Inferior parietal cortex (tissue), 1 donor: ENCODE measurements at regions not wholly inside any gene's neighbourhood (a gene's known extent, or its start where the extent isn't known, plus 50 kb on each side); places are given as distances from the start of the nearest gene placed in this dataset.
"Not testable (repeated sequence)": the region's sequence is repeated elsewhere in the genome, so short reads cannot be mapped to it uniquely, and the experiment has no call there.

Source experiments
- DNase-seq: peaks from one replicate; pipeline ENCODE4 v3.0.0-alpha.2; 2016; ENCODE audit errors: extremely low spot score

DNA sequence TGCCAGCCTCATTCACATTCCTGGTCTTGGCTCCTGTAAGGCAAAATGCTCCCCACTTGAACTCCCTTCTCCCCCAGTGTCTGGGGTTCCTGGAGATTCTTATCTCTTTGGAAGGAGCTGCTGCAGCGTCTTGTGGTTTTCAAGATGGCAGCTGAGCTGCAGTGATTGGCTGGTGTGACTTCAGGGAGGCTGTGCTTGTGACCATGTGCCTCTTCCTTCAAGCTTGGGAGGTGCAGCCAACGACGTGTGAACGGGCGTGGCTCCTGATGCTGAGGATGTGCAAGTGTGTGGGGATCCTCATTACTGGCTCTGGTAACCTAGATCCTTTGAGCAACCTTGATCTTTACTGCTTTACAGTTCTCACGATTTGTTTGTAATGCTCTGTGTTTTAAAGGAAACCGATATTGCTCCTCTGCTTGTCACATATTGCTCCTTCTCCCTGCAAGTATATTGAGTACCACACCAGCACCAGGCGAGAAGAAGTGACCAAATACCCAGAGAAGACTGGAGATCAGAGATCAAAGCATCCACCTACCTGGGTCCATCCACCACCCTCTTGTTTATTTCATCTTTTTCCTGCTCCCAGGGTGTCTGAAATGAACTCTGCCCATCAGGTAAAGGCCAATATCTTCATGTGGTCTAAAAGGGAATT, 208.5 kb downstream of the FGF9 start:
- DNase-seq = no peak

DNA sequence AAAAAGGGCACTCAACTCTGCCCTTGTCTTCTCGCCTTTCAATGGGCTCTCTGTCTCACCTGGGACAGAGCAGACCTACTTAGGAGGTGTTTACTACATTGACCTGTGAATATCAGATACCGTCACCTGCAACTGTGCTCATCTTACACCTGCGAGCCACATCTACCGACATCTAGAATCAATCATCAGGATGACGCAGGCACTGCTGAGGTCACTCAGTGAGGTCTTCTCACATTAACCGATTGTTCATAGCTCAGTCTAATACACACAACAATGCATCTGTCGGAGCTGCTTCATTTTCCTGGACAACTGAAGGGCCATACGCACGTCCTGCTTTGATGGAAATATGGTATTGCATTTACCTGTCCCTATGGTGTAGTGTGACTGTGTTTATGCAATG, 211.9 kb downstream of the FGF9 start:
- DNase-seq = no peak

DNA sequence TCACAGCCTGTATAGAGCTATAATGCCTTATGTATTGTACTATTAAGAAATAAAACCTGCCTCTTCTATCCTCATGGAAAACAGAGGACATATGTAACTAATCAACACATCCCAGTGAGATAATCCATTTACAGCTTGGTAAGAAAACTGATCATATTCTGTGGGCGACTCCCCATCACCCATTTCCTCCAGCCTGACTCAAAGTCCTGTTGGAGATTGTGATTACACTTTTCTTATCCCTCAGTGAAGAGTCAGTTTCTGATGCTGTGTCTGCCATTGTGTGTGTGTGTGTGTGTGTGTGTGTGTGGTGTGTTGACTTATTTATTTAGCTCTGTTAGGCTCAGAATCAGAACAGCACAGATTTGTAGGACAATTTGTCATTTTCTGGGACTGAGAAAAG, 212.8 kb downstream of the FGF9 start:
- no peak for DNase-seq

DNA sequence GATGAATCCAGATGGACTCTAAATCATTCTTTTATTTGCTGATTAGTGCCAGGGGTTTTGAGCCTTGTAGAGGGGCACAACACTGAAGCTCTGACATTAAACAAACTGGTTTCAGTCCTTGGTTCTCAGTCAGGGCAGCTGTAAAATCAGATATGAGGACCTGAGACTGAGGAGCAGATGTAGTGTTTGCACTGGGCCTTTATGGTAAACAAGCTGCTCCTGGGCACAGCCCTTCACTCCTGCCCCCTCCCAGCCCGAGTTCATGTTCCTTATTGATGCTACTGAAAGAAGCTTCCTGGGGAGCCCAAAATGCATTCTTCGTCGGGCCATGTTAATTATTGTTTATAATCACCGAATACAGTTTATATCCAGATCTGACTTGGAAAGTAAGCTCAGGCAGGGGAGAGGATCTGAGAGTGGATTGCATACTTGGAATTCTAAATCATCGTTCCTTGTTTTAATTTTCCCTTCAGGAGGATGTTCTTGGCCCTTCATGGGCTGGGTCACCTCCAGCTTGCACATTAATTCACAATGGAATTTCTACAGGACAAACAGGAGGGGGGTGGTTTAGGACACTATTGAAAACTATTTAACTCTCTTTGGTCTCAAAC, 213.5 kb downstream of the FGF9 start:
- no peak for DNase-seq

DNA sequence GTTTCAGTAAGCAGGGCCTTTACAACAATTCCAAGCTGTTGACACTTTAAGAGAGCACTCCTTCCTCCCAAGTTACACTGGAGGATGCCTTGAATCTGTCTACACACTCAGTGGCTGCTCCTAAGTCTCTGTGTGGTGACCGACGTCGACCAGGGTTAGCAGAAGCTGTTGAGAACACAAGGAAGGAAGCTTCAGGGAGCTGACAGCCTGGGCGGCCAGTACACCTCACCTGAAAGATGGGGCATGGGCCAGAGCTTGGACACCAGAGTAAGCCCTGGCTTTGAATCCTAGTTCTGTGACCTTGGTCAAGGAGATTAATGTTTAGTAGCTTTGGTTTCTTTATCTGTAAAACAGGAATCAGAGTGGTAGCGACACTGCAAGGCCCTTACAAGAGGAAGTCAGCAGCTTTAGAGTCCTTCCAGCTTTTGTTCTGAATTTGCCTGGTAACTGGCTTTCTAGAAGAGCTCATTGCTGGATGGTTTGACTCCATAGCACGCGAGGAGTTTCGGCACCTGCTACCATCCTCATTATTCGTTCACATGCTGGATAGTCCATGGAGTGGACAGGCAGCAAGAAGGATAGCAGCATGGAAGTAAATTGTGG, 214.2 kb downstream of the FGF9 start:
- DNase-seq = no peak

DNA sequence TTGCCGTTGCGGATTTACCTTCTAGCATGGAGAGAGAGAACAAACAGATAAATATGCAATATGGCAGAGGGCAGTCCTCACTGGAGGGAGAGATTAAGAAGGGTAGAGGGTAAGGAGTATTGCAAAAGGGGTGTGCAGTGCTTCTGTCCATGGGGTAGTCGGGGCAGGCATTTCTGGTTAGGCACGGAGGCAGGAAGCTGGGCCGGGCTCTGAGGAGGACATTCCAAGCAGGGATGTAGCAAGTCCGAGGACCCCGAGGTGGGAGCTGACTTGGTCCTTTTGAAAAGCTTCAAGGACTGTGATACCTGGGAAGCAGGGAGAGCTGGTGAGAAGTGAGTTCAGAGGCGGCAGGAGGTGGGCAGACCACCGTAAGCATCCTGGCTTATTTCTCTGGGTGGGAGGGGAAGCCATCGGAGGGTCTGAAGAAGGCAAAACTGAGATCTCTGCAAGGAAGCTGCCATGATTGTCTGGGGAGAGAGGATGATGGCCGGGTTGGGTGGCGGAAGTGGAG, 214.9 kb downstream of the FGF9 start:
- no peak for DNase-seq

DNA sequence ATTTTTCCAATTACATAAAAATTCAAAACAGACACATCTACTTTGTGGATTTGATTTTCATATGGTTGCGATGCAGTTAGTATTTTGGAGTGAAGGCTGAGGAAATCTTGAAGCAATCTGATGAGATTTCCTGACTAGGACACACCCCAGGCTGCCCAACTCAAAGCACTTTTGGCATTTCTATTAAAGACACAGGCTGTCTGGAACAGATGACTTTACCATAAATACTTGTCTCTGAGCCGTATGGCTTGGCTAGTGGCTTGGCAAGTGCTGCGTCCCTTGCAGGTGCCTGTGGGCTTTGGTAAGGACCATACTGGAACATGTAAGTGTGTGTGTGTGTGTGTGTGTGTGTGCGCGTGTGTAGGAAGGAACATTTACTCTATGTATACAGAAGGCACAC, 218.8 kb downstream of the FGF9 start:
- no peak for DNase-seq

DNA sequence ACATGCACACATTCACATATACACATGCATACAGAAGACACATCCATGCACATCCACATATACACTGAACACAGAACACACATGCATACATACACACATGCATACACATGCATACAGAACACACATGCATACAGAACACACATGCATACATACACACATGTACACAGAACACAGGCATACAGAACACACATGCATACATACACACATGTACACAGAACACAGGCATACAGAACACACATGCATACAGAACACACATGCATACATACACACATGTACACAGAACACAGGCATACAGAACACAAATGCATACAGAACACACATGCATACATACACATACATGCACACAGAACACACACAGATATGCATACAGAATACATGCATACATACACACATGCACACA, 219.3 kb downstream of the FGF9 start:
- DNase-seq = not testable (repeated sequence)

DNA sequence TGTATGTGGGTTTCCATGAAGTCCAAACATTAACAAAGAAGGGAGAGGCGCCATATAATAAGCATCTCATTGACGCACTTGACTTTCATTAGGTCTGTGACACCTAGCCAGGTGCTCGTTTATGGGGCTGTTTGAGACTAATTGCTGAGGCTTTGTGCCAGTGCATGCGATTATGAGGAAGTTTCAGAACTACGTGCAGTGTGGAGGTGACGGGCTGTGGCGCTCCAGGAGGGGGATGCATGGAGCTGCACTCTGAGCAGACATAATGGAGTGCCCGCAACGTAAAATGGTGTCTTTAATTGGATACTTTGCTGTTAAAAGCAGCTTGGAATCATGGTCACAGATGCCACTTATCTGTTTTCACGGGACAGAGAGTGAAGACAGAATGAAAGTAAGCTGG, 223.2 kb downstream of the FGF9 start:
- no peak for DNase-seq

DNA sequence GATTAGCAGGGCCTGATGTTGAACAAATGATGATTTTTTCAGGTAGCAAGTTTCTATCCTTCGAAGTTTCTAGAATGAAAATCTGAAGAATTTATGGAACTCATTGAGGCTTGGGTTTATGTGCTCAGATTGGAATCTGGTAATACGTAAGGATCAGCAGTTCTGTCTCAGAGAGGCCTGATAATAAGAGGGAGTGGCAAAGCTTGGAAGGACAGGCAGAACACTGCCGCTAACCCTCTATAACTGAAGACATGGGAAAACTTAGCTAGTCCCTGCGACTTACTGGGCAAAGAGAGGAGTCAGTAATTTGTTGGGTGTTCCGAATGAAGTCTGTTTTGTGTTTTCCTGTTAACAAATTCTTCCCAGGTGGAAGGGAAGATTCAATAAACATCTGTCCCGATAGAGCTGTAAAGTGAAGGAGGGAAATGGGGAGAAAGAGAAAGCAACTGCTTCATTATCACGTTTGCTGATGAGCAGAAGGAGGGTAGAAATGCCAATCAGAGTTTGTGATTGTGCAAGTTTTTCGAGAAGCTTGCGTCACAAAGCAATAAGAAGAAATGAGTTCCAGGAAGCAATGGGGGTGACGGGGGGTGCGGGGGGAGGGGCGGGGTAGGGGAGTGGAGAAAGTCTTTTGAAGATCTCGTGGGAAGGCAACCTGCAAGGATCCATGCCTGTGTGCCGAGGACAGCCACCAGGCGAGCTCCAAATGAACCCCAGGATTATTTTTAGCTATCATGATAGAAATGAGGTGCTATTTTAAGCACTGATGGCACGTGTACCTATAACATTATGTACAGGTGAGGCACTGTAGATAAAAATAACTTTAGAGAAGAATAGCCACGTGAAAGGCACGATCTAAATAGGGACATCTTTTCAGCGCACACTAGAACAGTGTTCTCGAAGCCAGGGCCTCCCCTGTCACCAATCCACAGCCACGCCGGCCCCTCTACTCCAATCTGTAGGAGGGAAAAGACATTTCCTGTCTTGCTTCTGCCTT, 224.1 kb downstream of the FGF9 start:
- no peak for DNase-seq

DNA sequence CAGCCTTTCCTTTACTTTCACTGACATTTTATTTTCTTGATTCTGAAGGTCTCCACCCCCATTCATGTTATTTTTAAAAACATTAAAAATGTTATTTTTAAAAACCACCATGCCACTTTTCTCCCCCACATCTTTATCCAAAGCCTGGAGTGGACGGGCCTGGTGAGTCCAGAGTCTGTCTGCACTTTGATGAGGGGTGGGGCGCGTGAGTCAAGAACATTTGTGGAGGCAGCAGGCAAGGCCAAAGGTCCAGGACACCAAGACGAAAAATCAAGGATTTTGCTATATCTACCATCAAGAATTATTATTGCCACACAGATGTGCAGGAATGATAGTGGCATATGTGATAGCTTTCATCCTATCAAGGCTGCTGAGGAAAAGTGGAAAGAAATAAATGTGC, 224.9 kb downstream of the FGF9 start:
- DNase-seq = no peak

DNA sequence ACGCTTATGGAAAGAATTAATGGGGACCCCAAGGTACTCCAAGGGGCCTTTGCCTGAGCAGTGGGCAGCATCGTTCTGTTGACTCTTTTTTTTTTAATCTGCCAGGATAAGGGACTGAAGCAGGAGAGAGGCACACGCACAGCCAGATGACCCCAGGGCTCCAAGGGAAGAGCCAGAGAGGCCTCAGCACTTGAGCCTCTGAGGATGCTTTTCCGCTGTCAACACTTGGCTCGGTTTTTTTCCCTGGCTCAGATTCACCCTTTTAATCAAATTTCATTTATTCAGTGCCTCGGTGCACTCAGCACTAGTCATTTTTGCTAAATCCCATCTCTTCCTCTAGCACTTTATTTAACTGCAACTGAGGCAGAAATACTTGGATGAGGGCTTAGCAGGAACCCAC, 226.3 kb downstream of the FGF9 start:
- no peak for DNase-seq

DNA sequence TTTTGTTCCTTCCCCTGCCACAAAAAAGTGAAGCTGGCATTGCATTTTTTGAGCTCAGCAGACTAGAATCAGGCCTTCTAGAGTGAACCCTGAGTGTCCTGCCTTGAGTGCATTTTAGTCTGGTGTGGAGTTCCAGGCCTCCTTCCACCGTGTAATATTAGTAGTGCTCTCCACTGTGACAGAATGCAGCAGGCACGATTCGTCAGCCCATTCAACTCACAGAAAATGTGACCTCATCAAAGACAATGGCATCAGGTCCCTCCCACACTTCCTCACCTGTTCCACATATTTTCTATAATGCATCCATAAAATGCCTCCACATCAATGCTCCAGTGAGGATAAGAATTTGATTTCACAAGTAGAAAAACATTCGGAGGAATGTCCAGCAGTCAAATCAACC, 227.6 kb downstream of the FGF9 start:
- no peak for DNase-seq

DNA sequence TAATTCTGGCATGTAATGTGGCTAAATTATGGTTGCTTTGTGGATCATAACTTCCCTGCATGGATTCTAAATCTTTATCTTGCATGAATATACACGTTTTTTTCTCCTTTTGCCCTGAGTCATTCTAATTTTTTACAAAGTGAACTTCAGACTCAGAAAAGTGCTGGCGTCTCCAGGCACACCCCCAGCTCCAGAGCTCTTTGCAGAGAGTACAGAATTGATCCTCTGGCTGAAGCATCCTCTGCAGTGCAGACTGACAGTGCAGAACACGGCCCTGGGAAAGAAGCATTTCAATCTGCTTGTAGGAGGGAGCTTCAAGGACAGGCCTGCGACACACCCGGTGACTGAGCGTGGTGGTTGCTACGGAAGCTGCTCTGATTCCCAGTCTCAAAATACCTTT, 228.1 kb downstream of the FGF9 start:
- DNase-seq = no peak

DNA sequence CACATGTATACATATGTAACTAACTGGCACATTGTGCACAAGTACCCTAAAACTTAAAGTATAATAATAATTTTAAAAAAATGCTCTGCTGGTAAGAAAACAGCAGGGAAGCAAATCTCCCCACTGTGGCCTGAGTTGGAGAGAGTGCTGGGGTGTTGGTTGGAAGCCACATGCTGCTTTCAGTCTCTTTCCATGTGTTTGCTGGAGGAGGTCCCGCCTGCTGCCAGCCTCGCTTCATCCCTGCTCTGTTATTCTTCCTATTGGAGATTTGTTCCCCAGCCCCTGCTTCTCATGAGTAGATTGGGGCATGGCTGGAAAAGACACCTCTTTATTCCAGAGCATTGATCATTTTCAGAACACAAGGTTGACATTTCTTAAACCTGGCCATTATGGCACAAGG, 230.5 kb downstream of the FGF9 start:
- DNase-seq = no peak

DNA sequence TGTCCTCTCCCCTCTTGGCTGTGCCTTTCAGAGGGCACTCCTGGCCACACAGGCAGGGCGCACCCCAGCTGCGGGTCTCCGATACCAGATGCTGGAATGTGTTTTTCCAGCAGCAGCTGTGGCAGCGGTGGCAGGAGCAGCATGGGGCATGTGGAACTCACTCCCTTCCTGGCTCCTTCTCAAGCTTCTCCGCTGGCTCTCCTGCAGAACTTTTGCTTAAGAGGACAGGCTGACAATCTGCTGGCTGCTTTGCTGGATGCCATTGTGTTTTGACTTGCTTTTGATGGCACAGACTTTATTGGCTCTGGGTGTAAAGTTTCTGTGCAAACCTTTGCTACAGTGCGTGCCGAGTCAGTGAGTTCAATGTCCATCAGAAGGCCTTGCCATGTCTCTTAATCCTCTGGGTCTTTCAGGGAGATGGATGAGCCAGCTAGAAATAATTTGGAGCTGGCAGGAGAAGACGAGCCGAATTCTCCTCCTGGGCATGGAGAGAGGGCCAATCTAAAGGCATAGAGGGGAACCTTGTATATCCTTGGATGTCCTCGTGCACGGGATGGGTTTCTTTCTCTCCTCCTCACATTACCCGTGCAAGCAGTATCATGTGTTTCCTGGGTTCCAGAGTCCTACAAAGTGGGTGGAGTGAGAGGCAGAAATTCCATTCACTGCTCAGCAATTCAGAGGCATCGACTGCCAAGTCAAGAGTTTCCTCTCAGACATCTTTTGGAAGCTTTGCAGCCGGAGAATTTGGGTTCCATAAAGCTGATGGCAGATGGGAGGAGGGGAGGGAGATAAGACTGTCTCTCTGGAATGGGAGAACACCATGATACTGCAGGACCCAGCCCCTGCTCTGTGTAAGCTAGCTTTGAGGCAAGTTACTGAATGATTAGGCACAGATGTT, 231.2 kb downstream of the FGF9 start:
- DNase-seq = no peak

DNA sequence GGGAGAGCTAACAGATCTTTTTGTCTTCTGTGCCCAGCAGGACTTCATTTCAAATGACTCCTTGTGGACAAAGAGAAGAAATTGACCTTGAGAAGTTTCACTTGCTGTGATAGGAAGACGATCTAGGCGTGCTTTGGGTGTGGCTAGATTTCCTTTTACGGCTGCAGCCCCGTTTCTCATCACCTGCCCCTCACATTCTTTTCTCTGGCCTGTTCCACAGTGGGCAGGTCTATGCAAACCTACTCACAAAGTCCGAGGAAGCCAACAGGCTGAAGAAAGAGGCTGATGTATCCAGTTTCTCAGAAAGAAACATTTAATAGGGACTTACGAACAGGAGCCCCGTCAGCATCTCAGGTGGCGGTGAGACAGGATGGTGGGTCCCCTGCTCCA, 231.8 kb downstream of the FGF9 start:
- DNase-seq = no peak

DNA sequence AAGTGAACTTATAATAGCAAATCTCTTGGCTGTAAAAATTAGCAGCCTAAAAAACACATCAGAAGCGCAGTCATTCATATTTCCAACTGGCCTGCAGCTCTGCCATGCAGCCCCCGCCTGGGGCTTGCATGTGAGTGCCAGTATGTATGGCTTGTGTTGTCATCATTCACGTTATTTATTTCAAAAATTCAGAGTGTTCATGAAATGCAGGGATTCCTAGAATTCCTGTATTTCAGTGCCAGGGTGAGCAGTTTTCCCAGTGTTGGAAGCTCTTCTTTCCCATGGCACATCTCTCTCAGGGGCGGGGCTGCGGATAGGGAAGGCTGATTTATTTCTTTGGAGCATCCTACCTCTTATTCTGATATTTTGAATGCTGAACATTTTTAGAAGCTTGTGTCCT, 234.6 kb downstream of the FGF9 start:
- DNase-seq = no peak

DNA sequence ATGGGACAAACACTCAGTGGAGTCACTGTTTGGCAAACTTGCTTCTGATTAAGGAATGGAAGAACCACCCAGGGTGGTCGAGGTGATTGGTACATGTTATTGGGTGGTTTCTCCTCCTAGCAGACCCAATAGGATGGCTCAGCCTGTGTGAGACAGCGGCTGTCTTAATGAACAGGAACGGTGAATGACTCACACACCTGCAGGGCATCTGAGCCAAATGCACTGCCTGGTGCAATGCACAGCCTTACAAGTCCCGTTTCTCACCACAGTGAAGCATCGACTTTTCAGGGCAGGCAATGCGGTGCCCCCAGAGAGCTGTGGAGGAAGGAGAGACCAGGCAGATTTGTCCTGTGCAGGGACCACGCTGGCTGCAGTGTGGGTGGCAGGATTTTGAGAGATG, 238.5 kb downstream of the FGF9 start:
- DNase-seq = no peak

DNA sequence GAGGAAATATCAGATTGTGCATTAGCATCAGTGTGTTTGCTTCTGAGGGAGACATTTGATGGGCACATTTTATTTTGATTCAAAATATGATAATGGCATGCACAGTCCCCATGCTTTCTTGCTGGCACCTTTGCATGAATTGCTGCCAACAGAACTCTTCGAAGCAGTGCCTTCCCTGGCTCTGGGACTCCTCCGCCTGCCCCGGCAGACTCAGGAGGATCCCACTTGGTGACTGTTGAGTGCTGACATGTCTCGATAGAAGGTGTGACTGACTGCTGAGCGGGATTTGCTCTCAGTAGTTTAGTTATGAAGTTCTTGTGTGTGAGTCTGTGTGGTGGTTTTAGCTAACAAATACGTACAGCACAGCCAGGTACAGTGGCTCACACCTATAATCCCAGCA, 239.7 kb downstream of the FGF9 start:
- DNase-seq = no peak

DNA sequence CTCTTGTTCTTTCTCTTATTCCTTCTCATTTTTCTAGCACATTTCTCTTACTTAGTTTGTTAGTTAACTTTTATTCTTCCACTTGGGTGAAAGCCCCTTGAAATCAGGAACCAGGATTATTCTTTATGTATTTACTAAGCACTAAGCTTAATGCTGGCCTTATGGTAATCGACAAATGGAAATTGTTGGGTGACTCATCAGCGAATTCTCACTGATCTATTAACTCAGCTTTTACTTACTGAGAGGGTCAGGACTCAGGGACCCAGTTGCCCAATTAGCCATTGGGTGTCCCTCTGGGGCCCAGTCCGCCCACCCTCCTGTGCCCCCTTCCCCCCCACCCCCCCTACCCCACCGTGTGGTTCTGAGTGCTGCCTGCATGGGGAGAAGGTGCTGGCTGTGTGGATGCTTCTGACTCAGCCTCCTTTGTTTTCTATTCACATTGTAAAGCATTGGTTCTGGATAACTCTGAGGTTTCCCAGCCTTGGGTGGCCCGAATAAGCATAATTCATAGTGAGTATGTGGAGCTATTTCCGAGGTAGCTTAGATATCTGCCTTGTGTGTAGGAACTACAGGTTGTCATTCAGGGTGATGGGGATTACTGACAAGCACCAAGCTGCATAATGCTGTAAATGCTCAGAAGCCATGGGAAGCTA, 240.9 kb downstream of the FGF9 start:
- no peak for DNase-seq
